HUES64 (cell line): ENCODE measurements at regions not wholly inside any gene's neighbourhood (a gene's known extent, or its start where the extent isn't known, plus 50 kb on each side); places are given as distances from the start of the nearest gene placed in this dataset.

ENCODE experiments used
- H3K27ac ChIP-seq: 2 replicates; pipeline ENCODE4 v1.7.0; 2013; ENCODE audit warnings: low read depth, low read length, inconsistent platforms
- H3K27me3 ChIP-seq: 2 replicates; pipeline ENCODE4 v1.6.1; 2013; ENCODE audit warnings: mild to moderate bottlenecking, low read length; ENCODE audit not compliant: insufficient read depth
- H3K36me3 ChIP-seq: 2 replicates; pipeline ENCODE4 v1.6.1; 2013; ENCODE audit warnings: mild to moderate bottlenecking, low read length; ENCODE audit not compliant: insufficient read depth
- H3K4me1 ChIP-seq: 2 replicates; pipeline ENCODE4 v1.6.1; 2013; ENCODE audit warnings: mild to moderate bottlenecking, low read length, moderate library complexity; ENCODE audit not compliant: insufficient read depth
- H3K4me3 ChIP-seq: 2 replicates; pipeline ENCODE4 v1.5.1; 2013; ENCODE audit warnings: mild to moderate bottlenecking, low read length, moderate library complexity
- H3K9ac ChIP-seq: 2 replicates; pipeline ENCODE4 v1.6.1; 2013; ENCODE audit warnings: mild to moderate bottlenecking, low read depth, low read length
- H3K9me3 ChIP-seq: 2 replicates; pipeline ENCODE4 v1.6.1; 2013; ENCODE audit warnings: low read depth, low read length; ENCODE audit not compliant: insufficient read depth
- WGBS: fragments of 150-250, 120-280 bp; methylation state at CpG from one replicate; pipeline ENCODE4 v1.1.7; 2013; ENCODE audit warnings: missing lambda C conversion rate; 5-methylcytosine and 5-hydroxymethylcytosine counted together

DNA sequence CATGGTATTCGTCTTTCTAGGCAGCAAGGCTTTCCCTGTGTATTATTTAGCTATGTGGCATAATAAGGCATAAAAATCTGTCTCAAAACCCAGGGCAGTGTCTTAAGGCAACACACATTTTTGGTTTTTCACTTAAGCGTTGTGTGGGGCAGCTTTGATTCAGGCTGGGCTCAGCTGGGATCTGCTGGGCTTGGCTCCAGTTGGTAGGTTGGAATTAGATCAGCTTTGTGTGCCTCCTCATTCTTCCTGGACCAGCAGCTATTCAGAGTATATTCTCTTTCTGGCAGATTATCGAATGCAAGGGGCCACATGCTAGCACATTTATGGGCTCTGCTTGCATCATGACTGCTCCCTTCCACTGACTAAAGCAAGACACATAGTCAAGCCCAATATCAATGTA is 487.9 kb downstream of the RFPL4B start:
- Histone ChIP-seq H3K27ac (no peak overlapping the region), H3K9me3 (no peaks in the 10 kb centered on the region), H3K4me1 (peaks cover 1% of the 10 kb centered on the region; the same call in 1 of the 2 replicates), H3K27me3 (no peaks in the 10 kb centered on the region), H3K4me3 (no peak overlapping the region), H3K9ac (no peak overlapping the region), H3K36me3 (no peaks in the 10 kb centered on the region)
- WGBS, result 96% methylated on average over 3 of the region's 3 CpGs

GRCh38 chr6:112839525-112839961 is 492.4 kb downstream of the RFPL4B start:
- Histone ChIP-seq H3K27me3 (no peaks in the 10 kb centered on the region), H3K9ac (no peak overlapping the region), H3K9me3 (no peaks in the 10 kb centered on the region), H3K27ac (no peak overlapping the region), H3K4me1 (no peaks in the 10 kb centered on the region), H3K36me3 (no peaks in the 10 kb centered on the region), H3K4me3 (no peak overlapping the region)

DNA sequence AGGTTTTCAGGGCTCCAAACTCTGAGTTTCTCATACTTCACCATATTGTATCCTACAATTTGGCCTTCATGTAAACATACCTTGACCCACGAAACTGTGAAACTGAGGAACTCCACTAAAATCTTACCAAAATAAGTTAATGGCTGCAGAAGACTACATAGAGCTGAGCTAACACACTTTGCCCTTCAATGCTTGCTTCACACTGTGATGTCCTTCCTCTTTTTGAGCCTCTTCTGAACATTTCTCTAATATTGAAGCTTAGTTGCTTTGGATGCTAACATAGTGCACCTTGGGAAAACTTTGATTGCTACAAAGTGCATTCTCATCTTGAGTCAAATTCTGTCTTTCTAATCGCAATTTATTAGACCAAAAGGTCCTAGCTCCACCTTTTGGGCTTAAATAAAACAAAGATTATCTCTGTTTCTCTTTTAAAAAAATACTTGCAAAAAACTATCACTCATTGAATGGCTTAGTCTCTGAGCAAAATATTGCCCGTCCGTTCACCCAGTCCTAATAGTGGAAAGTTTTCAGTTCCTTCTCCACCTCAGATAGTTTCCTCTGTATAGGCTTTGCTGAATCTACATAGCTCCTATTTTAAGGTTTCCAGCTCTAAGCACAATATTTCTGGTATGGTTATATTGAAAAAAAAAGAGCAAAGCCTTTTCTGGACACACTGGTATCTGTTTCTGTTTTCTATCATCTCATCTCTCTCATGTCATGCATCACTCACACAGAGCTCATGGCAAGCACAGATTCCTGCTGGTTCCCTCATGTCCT is 494.6 kb downstream of the RFPL4B start:
- 92% methylated on average over 4 of the region's 4 CpGs for WGBS
- H3K4me3 ChIP-seq, result no peak overlapping the region

GRCh38 chr6:112842330-112842685 is 495.2 kb downstream of the RFPL4B start:
- H3K9me3 ChIP-seq, result no peaks in the 10 kb centered on the region
- no peak overlapping the region for H3K27ac ChIP-seq
- no peak overlapping the region for H3K4me3 ChIP-seq
- H3K9ac ChIP-seq, result no peak overlapping the region
- H3K27me3 ChIP-seq, result no peaks in the 10 kb centered on the region
- H3K4me1 ChIP-seq, result no peaks in the 10 kb centered on the region
- no peaks in the 10 kb centered on the region for H3K36me3 ChIP-seq

More for the DNA sequence above, 494.6 kb downstream of the RFPL4B start:
- H3K36me3 ChIP-seq, result no peaks in the 10 kb centered on the region
- H3K9ac ChIP-seq, result no peak overlapping the region
- H3K9me3 ChIP-seq, result no peaks in the 10 kb centered on the region
- H3K27ac ChIP-seq, result no peak overlapping the region
- H3K4me1 ChIP-seq, result no peaks in the 10 kb centered on the region
- H3K27me3 ChIP-seq, result no peaks in the 10 kb centered on the region

- Histone ChIP-seq H3K9ac (no peak overlapping the region), H3K36me3 (no peaks in the 10 kb centered on the region), H3K9me3 (no peaks in the 10 kb centered on the region), H3K4me3 (no peak overlapping the region), H3K27ac (no peak overlapping the region), H3K4me1 (no peaks in the 10 kb centered on the region), H3K27me3 (no peaks in the 10 kb centered on the region)
- WGBS, result 85% methylated on average over 3 of the region's 3 CpGs
Observed at GRCh38 chr6:112846681-112847080, 499.6 kb downstream of the RFPL4B start.

- Histone ChIP-seq H3K36me3 (no peaks in the 10 kb centered on the region), H3K9ac (no peak overlapping the region)
- 89% methylated on average over 1 of the region's 1 CpG for WGBS
Observed at GRCh38 chr6:112851146-112851545, 504.0 kb downstream of the RFPL4B start.

DNA sequence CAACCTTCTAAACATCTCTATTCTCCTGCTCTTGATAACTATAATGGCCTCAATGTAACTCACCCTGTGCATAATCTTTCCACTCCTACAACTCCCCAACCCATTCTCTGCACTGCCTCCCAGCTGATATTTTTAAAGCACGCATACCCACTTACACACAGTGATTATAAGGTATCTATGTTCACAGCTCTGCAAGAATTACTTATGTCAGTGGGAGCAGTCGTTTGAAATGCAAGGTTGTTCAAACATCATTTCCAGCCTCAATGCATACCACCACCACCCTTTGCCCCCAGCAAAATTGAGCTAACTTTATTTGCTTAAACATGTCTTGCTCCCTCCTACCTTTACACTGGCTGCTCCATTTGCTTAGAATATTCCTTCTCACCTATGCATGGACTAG is 506.0 kb downstream of the RFPL4B start:
- H3K4me1 ChIP-seq, result no peaks in the 10 kb centered on the region
- H3K27ac ChIP-seq, result no peak overlapping the region
- no peaks in the 10 kb centered on the region for H3K9me3 ChIP-seq
- H3K27me3 ChIP-seq, result no peaks in the 10 kb centered on the region
- H3K36me3 ChIP-seq, result no peaks in the 10 kb centered on the region
- no peak overlapping the region for H3K9ac ChIP-seq
- no peak overlapping the region for H3K4me3 ChIP-seq
- 89% methylated on average over 2 of the region's 2 CpGs for WGBS

More at GRCh38 chr6:112851146-112851545, 504.0 kb downstream of the RFPL4B start:
- Histone ChIP-seq H3K4me1 (no peaks in the 10 kb centered on the region), H3K4me3 (no peak overlapping the region), H3K27me3 (no peaks in the 10 kb centered on the region), H3K27ac (no peak overlapping the region), H3K9me3 (no peaks in the 10 kb centered on the region)

DNA sequence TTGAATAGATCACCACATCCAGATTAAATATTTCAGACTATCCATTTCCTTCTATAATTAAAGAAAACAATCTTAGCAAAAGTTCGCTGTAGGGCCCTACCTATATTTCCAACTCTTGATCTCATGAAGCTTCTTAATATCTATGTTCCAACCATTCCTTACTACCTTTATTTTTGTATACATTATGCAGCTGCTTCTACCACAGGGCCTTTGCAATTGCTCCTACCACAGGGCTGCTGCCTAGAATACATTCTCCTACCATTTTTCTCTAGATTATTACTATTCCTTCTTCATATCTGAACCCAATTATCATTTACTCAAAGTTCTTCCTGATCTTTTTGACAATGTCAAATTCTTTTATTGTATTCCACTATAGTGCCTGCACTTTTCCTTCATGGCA is 516.6 kb downstream of the RFPL4B start:
- Histone ChIP-seq H3K27me3 (no peaks in the 10 kb centered on the region), H3K27ac (no peak overlapping the region), H3K4me1 (peaks cover 7% of the 10 kb centered on the region; the same call in 1 of the 2 replicates), H3K4me3 (no peak overlapping the region), H3K9ac (no peak overlapping the region), H3K9me3 (no peaks in the 10 kb centered on the region), H3K36me3 (no peaks in the 10 kb centered on the region)
- 98% methylated on average over 1 of the region's 1 CpG for WGBS

GRCh38 chr6:112865131-112865530 is 518.0 kb downstream of the RFPL4B start:
- Histone ChIP-seq H3K4me1 (no peaks in the 10 kb centered on the region), H3K27ac (no peak overlapping the region), H3K36me3 (no peaks in the 10 kb centered on the region), H3K9me3 (no peaks in the 10 kb centered on the region), H3K9ac (no peak overlapping the region), H3K27me3 (no peaks in the 10 kb centered on the region), H3K4me3 (no peak overlapping the region)
- 82% methylated on average over 2 of the region's 2 CpGs for WGBS

- Histone ChIP-seq H3K9me3 (no peaks in the 10 kb centered on the region), H3K36me3 (no peaks in the 10 kb centered on the region), H3K27me3 (no peaks in the 10 kb centered on the region), H3K4me3 (no peak overlapping the region), H3K27ac (no peak overlapping the region), H3K4me1 (peaks cover 6% of the 10 kb centered on the region; the same call in 1 of the 2 replicates), H3K9ac (no peak overlapping the region)
- 88% methylated on average over 1 of the region's 1 CpG for WGBS
Observed at GRCh38 chr6:112874881-112875280, 527.8 kb downstream of the RFPL4B start.

- no peaks in the 10 kb centered on the region for H3K9me3 ChIP-seq
- WGBS, result 69% methylated on average over 4 of the region's 4 CpGs
- H3K4me3 ChIP-seq, result no peak overlapping the region
- peak overlapping the region; percentile 51; the same call in 1 of the 2 replicates for H3K27ac ChIP-seq
- no peaks in the 10 kb centered on the region for H3K36me3 ChIP-seq
- H3K27me3 ChIP-seq, result no peaks in the 10 kb centered on the region
- no peak overlapping the region for H3K9ac ChIP-seq
- peaks cover 6% of the 10 kb centered on the region; the same call in 1 of the 2 replicates for H3K4me1 ChIP-seq
Observed at GRCh38 chr6:112877134-112878100, 530.3 kb downstream of the RFPL4B start.
